ENCODE measurements at regions not wholly inside any gene's neighbourhood (a gene's known extent, or its start where the extent isn't known, plus 50 kb on each side); places are given as distances from the start of the nearest gene placed in this dataset.

GRCh38 chr2:30046396-30046795 lies 100.4 kb upstream of the YPEL5 start:
- TF ChIP-seq CTCF (IDR thresholded peaks at IDR 0.05; ENCODE audit: insufficient read depth, low read depth, low read length) (no peak), EZH2 (IDR thresholded peaks at IDR 0.05; ENCODE audit: insufficient read depth, low read length) (no peak)

Data from astrocyte (in vitro differentiated cells and primary cell).